WERI-Rb-1 (cell line): ENCODE measurements at regions not wholly inside any gene's neighbourhood (a gene's known extent, or its start where the extent isn't known, plus 50 kb on each side); places are given as distances from the start of the nearest gene placed in this dataset.

Experiments
- DNase-seq: peaks from one replicate; pipeline ENCODE4 v3.0.0-alpha.2; 2020
- H3K27ac ChIP-seq: fragments of 250-450 bp; sonication (Bioruptor Pico); 2 replicates; pipeline ENCODE4 v1.5.1; 2020; ENCODE audit warnings: mild to moderate bottlenecking, moderate library complexity
- H3K27me3 ChIP-seq: fragments of 250-450 bp; sonication (Bioruptor Pico); 2 replicates; pipeline ENCODE4 v1.5.1; 2021; ENCODE audit warnings: mild to moderate bottlenecking, low read depth, moderate library complexity; ENCODE audit not compliant: insufficient read depth, severe bottlenecking
- H3K36me3 ChIP-seq: fragments of 250-450 bp; sonication (Bioruptor Pico); 2 replicates; pipeline ENCODE4 v1.5.1; 2020; ENCODE audit warnings: mild to moderate bottlenecking, moderate library complexity
- H3K4me3 ChIP-seq: 2 replicates; pipeline ENCODE4 v1.5.1; 2011; ENCODE audit warnings: low read depth, mild to moderate bottlenecking, control low read depth, low read length
- H3K9me3 ChIP-seq: fragments of 250-450 bp; sonication (Bioruptor Pico); 2 replicates; pipeline ENCODE4 v1.5.1; 2021; ENCODE audit warnings: mild to moderate bottlenecking, moderate library complexity; ENCODE audit not compliant: severe bottlenecking
- TF ChIP-seq, protein P1 (sequence below): IDR thresholded peaks from 2 replicates; pipeline ENCODE4 v1.5.1; 2011; ENCODE audit warnings: low read depth, mild to moderate bottlenecking, control low read depth, inconsistent platforms, low read length

DNA sequence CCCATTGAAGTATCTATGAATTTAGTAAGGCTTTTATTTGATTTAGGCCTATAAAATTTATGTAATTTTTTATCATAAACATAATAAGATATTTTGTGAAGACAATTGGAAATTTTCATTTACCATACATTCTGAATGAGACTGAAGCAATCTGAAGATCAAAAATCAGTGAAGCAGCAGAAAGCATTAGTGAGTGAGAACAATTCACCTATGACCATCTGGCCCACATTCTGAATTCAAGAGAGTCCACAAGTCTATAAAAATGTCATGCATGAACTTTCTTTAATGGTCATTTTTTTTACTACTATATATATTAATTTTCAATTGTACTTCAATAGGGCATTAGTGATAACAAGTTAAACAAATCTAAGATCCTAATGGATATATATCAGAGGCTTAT is 1026.6 kb upstream of the MAP3K7 start:
- TF ChIP-seq, protein P1, sequence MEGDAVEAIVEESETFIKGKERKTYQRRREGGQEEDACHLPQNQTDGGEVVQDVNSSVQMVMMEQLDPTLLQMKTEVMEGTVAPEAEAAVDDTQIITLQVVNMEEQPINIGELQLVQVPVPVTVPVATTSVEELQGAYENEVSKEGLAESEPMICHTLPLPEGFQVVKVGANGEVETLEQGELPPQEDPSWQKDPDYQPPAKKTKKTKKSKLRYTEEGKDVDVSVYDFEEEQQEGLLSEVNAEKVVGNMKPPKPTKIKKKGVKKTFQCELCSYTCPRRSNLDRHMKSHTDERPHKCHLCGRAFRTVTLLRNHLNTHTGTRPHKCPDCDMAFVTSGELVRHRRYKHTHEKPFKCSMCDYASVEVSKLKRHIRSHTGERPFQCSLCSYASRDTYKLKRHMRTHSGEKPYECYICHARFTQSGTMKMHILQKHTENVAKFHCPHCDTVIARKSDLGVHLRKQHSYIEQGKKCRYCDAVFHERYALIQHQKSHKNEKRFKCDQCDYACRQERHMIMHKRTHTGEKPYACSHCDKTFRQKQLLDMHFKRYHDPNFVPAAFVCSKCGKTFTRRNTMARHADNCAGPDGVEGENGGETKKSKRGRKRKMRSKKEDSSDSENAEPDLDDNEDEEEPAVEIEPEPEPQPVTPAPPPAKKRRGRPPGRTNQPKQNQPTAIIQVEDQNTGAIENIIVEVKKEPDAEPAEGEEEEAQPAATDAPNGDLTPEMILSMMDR, result no peak
- Histone ChIP-seq H3K27me3 (no peaks in the 10 kb centered on the region), H3K9me3 (no peaks in the 10 kb centered on the region), H3K4me3 (no peak overlapping the region), H3K36me3 (no peaks in the 10 kb centered on the region), H3K27ac (no peak overlapping the region)
- DNase-seq, result no peak

DNA sequence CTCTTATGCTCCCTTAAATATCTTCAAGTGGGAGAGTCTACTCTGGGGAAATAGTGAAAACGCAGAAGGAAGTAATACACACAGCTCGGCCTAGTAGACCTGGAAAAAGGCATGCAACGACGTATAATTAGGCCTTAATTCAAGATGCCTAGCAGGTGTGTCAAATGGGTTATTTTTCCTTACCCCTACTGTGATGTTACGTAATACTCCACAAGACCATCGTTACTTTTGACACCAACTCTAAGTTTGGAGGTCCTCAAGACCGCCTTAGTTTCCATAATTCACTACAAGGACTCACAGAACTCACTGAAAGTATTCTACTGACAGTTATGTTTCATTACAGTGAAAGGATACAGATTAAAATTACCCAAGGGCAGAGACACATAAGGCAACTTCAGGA is 1024.3 kb upstream of the MAP3K7 start:
- H3K36me3 ChIP-seq, result no peaks in the 10 kb centered on the region
- TF ChIP-seq, protein P1, result no peak
- H3K4me3 ChIP-seq, result no peak overlapping the region
- H3K27me3 ChIP-seq, result no peaks in the 10 kb centered on the region
- DNase-seq, result no peak
- H3K27ac ChIP-seq, result no peak overlapping the region
- no peaks in the 10 kb centered on the region for H3K9me3 ChIP-seq

DNA sequence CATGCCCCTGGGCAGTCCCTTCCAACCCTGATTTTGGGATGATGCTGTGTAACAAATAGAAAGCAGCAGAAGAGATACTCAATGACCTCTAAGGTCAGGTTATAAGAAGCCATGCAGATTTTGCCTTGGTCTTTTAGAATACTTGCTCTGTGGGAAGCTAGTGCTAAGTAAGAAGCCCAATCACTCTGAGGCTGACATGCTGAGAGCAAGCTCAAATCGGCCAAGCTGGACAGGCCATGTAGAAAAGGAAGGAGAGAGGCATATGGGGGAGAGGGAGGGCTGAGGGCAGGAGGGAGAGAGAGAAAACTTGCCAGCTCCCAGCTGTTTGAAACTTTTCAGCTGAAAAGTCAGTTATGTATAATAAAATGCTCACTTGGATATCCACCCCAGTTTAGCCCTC is 1021.6 kb upstream of the MAP3K7 start:
- no peaks in the 10 kb centered on the region for H3K9me3 ChIP-seq
- no peak overlapping the region for H3K27ac ChIP-seq
- no peak for DNase-seq
- no peaks in the 10 kb centered on the region for H3K27me3 ChIP-seq
- TF ChIP-seq, protein P1, result no peak
- no peak overlapping the region for H3K4me3 ChIP-seq
- H3K36me3 ChIP-seq, result no peaks in the 10 kb centered on the region

DNA sequence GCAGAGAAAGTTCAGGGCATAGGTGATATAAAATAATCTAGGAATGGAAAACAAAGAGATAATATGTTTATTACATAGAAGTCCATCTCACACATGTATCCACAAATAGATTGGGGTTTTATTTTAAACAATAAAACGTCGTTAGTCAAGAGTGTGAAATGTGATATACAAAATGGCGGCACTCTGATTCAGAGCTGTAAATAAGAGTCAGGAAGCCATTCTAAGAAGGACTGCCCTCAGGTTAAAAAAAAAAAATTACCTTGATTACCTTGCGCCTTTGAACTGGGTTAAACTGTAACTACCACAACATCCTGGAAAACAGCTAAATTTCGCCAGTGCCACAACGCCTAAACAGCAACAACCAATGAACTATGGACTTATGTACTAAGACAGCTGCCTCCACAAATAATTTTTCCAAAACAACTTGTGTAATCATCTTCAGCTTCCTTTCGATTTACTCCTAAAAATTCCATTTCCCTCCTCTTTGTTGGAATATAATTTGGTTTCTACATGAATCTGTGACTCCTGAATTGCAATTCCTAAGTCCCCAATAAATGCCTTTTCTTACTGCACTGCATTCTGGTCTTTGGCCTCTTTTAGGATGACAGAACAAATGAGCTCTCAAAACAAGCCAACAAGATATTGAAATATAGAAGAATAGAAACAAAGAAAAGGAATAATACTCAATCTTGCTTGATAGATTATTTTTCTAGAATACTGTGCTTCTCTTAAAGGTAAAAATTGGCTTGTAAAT is 1019.5 kb upstream of the MAP3K7 start:
- no peak overlapping the region for H3K27ac ChIP-seq
- no peak overlapping the region for H3K4me3 ChIP-seq
- H3K9me3 ChIP-seq, result no peaks in the 10 kb centered on the region
- H3K27me3 ChIP-seq, result no peaks in the 10 kb centered on the region
- TF ChIP-seq, protein P1, result no peak
- no peaks in the 10 kb centered on the region for H3K36me3 ChIP-seq
- no peak for DNase-seq

DNA sequence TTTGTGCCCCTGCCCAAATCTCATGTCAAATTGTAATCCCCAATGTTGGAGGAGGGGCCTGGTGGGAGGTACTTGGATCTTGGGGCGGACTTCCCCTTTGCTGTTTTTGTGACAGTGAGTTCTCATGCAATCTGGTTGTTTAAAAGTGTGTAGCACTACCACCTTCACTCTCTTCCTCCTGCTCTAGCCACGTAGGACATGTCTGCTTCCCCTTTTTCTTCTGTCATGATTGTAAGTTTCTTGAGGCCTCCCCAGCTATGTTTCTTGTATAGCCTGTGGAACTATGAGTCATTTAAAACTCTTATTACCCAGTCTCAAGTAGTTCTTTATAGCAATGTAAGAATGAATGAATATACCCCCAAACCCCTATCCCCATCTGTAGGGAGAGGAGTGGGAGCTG is 1013.7 kb upstream of the MAP3K7 start:
- DNase-seq, result no peak
- Histone ChIP-seq H3K27me3 (no peaks in the 10 kb centered on the region), H3K27ac (no peak overlapping the region), H3K4me3 (no peak overlapping the region), H3K36me3 (no peaks in the 10 kb centered on the region), H3K9me3 (no peaks in the 10 kb centered on the region)
- TF ChIP-seq, protein P1, result no peak

DNA sequence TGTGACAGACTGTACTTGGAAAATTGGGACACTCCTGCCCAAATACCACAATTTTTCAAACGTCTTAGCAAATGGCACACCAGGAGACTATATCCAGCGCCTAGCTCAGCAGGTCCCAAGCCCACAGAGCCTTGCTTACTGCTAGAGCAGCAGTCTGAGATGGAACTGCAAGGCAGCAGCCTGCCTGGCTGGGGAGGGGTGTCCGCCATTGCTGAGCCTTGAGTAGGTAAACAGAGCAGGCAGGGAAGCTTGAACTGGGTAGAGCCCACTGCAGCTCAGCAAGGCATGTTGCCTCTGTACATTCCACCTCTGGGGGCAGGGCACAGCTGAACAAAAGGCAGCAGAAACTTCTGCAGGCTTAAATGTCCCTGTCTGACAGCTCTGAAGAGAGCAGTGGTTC is 1003.3 kb upstream of the MAP3K7 start:
- no peak overlapping the region for H3K4me3 ChIP-seq
- no peaks in the 10 kb centered on the region for H3K9me3 ChIP-seq
- no peak overlapping the region for H3K27ac ChIP-seq
- no peaks in the 10 kb centered on the region for H3K36me3 ChIP-seq
- H3K27me3 ChIP-seq, result no peaks in the 10 kb centered on the region
- DNase-seq, result no peak
- TF ChIP-seq, protein P1, result no peak
